LNCAP (cell line): ENCODE measurements at regions not wholly inside any gene's neighbourhood (a gene's known extent, or its start where the extent isn't known, plus 50 kb on each side); places are given as distances from the start of the nearest gene placed in this dataset.

Source experiments
- CTCF ChIP-seq: fragments of 450-650 bp; IDR thresholded peaks from 2 replicates; pipeline ENCODE4 v1.5.1; 2017; ENCODE audit warnings: mild to moderate bottlenecking

- no peak for TF ChIP-seq CTCF
Measured at GRCh38 chr16:54426553-54426849, 139.9 kb upstream of the IRX3 start.

- no peak for TF ChIP-seq CTCF
Measured at GRCh38 chr16:54425681-54426552, 139.3 kb upstream of the IRX3 start.

- TF ChIP-seq CTCF: no peak
Measured at GRCh38 chr16:54425068-54425467, 138.5 kb upstream of the IRX3 start.

GRCh38 chr16:54424043-54424451, 137.5 kb upstream of the IRX3 start:
- TF ChIP-seq CTCF: no peak

- TF ChIP-seq CTCF: no peak
Measured at GRCh38 chr16:54422569-54422978, 136.0 kb upstream of the IRX3 start.

- TF ChIP-seq CTCF: no peak
Measured at GRCh38 chr16:54422159-54422558, 135.6 kb upstream of the IRX3 start.

GRCh38 chr16:54421220-54421619, 134.6 kb upstream of the IRX3 start:
- TF ChIP-seq CTCF: no peak

- no peak for TF ChIP-seq CTCF
Measured at GRCh38 chr16:54418903-54419302, 132.3 kb upstream of the IRX3 start.
